Activated CD4-positive, alpha-beta memory T cell treated with anti-CD3 and anti-CD28 coated beads for 36 hours (primary cell): ENCODE measurements at regions not wholly inside any gene's neighbourhood (a gene's known extent, or its start where the extent isn't known, plus 50 kb on each side); places are given as distances from the start of the nearest gene placed in this dataset.
"Not testable (repeated sequence)": the region's sequence is repeated elsewhere in the genome, so short reads cannot be mapped to it uniquely, and the experiment has no call there.

ENCODE experiments used
- CTCF ChIA-PET: fragments of 350-600 bp; sonication (Branson Sonifier 250); formaldehyde crosslinking; loops from one replicate; lab custom pipeline; 2021; ENCODE audit warnings: antibody characterized with exemption, inconsistent platforms; lab: Charles Lee
- POLR2A ChIA-PET: fragments of 350-600 bp; sonication (Branson Sonifier 250); formaldehyde crosslinking; loops from one replicate; lab custom pipeline; 2021; ENCODE audit warnings: antibody characterized with exemption; lab: Charles Lee
- DNase-seq: peaks from one replicate; pipeline ENCODE4 v3.0.0-alpha.2; 2020
- H3K27ac Mint-ChIP-seq: one replicate; pipeline ENCODE4 v1.8.0; 2021; ENCODE audit warnings: mixed read lengths
- H3K27me3 Mint-ChIP-seq: one replicate; pipeline ENCODE4 v1.8.0; 2021; ENCODE audit warnings: mixed read lengths
- H3K36me3 Mint-ChIP-seq: one replicate; pipeline ENCODE4 v1.8.0; 2021; ENCODE audit warnings: mixed read lengths
- H3K4me1 Mint-ChIP-seq: one replicate; pipeline ENCODE4 v1.8.0; 2021; ENCODE audit warnings: low read depth, mixed read lengths
- H3K4me3 Mint-ChIP-seq: one replicate; pipeline ENCODE4 v1.8.0; 2021; ENCODE audit warnings: mild to moderate bottlenecking, mixed read lengths
- H3K9me3 Mint-ChIP-seq: one replicate; pipeline ENCODE4 v1.8.0; 2021; ENCODE audit warnings: mixed read lengths
- intact Hi-C: fragments of 100-400 bp; cut with micrococcal nuclease; formaldehyde crosslinking; loops from one replicate; pipeline ENCODE4 v1.15.1; 2023

DNA sequence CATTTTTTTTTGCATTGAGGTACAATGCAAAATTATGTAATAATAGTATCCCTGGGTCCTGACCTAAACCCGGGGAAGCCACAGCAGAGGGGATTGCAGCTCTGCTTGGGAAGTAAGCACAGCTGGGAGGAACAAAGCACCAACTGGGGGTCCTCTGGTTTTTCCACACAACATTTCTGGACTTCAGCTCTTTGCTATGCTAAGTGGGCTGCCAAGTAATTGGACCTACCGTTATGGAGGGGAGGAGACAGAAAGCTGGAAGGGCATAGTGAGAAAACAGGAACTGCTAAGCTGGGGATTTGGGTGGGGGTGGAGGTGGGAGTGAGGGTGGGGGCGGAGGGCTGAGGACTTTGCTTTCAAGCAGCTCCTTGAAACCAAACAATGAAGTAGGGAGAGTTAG is 183.3 kb downstream of the ZIC3 start:
- H3K4me3 Mint-ChIP-seq = no peak overlapping the region
- H3K4me1 Mint-ChIP-seq = no peaks in the 10 kb centered on the region
- DNase-seq = no peak
- ChIA-PET POLR2A (no interaction called here), CTCF (no interaction called here)
- no peaks in the 10 kb centered on the region for H3K36me3 Mint-ChIP-seq
- H3K9me3 Mint-ChIP-seq = no peaks in the 10 kb centered on the region
- no peak overlapping the region for H3K27ac Mint-ChIP-seq
- intact Hi-C loops = no loop called here
- H3K27me3 Mint-ChIP-seq = no peaks in the 10 kb centered on the region

DNA sequence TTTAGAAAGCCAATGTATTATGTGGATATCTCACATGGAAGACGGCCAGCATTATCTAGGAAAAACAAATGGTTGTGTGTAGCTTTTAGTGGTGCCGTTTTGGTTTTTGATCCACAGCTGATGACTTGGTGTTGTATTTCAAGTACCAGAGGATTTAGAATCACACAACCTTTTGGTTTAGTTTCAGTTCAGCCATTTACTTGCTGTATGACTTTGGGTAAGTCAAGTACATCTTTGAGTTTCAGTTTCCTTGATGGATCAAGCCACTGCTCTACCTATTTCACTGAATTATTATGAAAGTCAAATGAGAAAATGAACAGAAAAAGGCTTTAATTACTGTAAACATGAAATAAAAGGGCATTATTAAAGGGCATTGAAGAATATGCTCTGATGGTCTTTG is 205.6 kb downstream of the ZIC3 start:
- POLR2A ChIA-PET = no interaction called here

DNA sequence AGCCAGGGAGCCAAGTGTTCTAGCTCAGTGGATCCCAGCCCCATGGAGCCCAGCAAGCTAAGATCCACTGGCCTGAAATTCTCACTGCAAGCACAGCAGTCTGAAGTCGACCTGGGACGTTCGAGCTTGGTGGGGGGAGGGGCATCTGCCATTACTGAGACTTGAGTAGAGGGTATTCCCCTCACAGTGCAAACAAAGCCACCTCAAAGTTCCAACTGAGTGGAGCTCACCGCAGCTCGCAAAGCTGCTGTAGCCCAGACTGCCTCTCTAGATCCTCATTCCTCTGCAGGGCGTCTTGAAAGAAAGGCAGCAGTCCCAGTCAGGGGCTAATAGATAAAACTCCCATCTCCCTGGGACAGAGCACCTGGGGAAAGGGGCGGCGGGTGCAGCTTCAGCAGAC is 226.3 kb downstream of the ZIC3 start:
- Mint-ChIP-seq H3K4me3 (no peak overlapping the region), H3K27me3 (no peaks in the 10 kb centered on the region), H3K9me3 (no peaks in the 10 kb centered on the region), H3K36me3 (no peaks in the 10 kb centered on the region), H3K27ac (no peak overlapping the region), H3K4me1 (no peaks in the 10 kb centered on the region)
- DNase-seq = no peak
- POLR2A ChIA-PET = no interaction called here
- intact Hi-C loops = no loop called here
- CTCF ChIA-PET = no interaction called here

More for the DNA sequence above, 205.6 kb downstream of the ZIC3 start:
- no peaks in the 10 kb centered on the region for H3K9me3 Mint-ChIP-seq
- intact Hi-C loops = no loop called here
- CTCF ChIA-PET = no interaction called here
- DNase-seq = no peak
- H3K27me3 Mint-ChIP-seq = no peaks in the 10 kb centered on the region
- H3K4me1 Mint-ChIP-seq = no peaks in the 10 kb centered on the region
- H3K4me3 Mint-ChIP-seq = no peak overlapping the region
- H3K27ac Mint-ChIP-seq = no peak overlapping the region
- no peaks in the 10 kb centered on the region for H3K36me3 Mint-ChIP-seq

DNA sequence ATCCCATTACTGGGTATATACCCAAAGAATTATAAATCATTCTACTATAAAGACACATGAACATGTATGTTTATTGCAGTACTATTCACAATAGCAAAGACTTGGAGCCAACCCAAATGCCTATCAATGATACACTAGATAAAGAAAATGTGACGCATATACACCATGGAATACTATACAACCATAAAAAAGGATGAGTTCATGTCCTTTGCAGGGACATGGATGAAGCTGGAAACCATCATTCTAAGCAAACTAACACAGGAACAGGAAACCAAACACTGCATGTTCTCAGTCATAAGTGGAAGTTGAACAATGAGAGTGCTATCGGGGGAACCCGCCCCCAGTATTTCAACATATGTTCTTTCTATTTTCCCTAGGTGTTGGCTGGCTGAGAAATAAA is 232.0 kb downstream of the ZIC3 start:
- H3K4me3 Mint-ChIP-seq, H3K27me3 Mint-ChIP-seq, POLR2A ChIA-PET, H3K27ac Mint-ChIP-seq, CTCF ChIA-PET, intact Hi-C loops, DNase-seq, H3K9me3 Mint-ChIP-seq, H3K4me1 Mint-ChIP-seq, H3K36me3 Mint-ChIP-seq: not testable (repeated sequence)

DNA sequence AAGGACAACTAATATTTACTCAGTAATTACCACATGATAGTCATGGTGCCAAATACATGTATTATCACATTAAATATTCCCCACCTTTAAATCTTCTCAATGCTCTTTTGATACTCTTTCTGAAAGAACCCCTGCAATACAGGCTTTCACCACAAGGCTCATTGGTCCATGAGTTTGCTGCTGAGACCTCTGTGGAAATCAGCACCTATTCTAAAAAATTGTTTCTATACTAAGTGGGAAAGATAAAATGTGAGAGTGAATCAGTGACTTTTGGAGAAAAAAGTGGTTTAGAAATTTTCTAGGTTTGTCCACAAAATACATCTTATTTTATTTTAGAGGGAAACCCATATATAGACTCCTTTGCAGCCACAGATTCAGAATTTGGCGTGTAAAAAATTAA is 257.3 kb downstream of the ZIC3 start:
- Mint-ChIP-seq H3K9me3 (peaks cover 4% of the 10 kb centered on the region), H3K36me3 (no peaks in the 10 kb centered on the region), H3K4me3 (no peak overlapping the region), H3K4me1 (no peaks in the 10 kb centered on the region), H3K27ac (no peak overlapping the region), H3K27me3 (no peaks in the 10 kb centered on the region)
- DNase-seq = no peak
- intact Hi-C loops = no loop called here
- CTCF ChIA-PET = no interaction called here
- POLR2A ChIA-PET = no interaction called here

DNA sequence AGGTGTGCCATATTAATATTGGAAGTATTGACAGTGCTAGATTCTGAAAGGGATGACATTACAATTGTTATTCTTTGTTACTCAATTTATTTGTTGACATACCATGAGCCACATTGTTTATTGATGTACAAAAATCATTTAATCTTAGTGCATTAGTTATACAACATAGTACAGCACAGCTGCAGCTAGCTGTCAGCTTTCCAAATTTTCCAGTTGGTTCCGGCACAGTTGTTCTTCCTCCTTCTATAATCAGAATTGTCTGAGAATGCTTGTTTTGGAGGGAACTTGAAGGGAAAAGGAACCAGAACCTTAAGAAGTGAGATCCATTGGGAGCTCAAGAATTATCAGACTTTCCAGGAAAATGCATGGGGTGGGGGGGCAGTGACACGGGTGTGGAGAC is 281.4 kb downstream of the ZIC3 start:
- Mint-ChIP-seq H3K4me3 (no peak overlapping the region), H3K4me1 (no peaks in the 10 kb centered on the region), H3K9me3 (no peaks in the 10 kb centered on the region), H3K27me3 (no peaks in the 10 kb centered on the region), H3K27ac (no peak overlapping the region), H3K36me3 (no peaks in the 10 kb centered on the region)
- no peak for DNase-seq
- ChIA-PET POLR2A (no interaction called here), CTCF (no interaction called here)
- intact Hi-C loops = no loop called here

DNA sequence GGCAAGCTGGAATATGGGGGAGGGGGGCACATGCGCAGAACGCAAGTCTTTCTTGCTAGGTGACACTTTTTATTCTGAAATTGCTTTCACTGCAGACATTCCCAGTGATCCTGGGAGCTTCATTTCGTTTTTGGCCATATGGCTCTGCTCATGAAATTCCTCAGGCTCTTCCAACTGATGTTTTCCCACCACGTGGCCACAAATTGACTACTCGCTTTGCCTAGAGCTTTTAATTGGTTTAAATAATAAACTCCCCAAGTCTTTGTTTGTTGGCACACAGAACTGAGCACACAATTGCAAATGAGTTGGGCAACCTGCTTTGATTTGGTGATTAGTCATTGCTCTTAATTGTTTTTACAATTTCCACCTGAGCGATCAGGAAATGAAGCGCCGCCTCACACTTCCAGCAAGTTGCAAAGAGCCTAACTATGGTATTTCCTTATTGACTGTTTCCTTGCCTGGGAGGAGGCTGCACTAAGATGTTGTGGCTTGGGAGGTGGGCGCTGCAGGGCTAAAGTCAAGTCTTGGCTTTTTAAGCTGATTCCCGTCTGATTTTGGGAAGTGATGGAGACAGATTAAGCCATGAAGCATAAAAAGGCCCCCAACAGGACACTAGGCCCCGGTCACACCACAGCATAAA is 282.5 kb downstream of the ZIC3 start:
- no peaks in the 10 kb centered on the region for H3K36me3 Mint-ChIP-seq
- no peaks in the 10 kb centered on the region for H3K4me1 Mint-ChIP-seq
- H3K27me3 Mint-ChIP-seq = no peaks in the 10 kb centered on the region
- POLR2A ChIA-PET = no interaction called here
- CTCF ChIA-PET = no interaction called here
- H3K27ac Mint-ChIP-seq = no peak overlapping the region
- no peak overlapping the region for H3K4me3 Mint-ChIP-seq
- H3K9me3 Mint-ChIP-seq = no peaks in the 10 kb centered on the region
- intact Hi-C loops = no loop called here
- DNase-seq = no peak

DNA sequence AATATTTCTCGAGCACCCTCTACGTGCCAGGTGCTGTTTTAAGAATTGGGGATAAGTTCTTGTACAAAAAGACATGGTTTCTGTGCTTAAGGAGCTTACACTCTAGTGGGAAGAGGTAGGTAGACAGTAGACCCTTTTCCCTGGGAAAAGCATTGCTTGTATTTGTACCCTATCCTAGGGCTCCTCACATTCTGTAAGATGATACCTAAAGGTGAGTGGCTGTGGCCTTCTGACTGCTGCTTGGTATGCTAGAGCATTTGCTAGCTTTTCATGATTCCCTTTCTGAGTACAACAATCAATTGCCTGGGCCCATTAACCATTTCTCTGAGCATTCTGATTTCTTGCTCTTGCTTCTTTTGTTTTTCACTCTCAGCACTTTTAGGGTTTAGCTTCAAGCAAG is 286.6 kb downstream of the ZIC3 start:
- H3K36me3 Mint-ChIP-seq = no peaks in the 10 kb centered on the region
- intact Hi-C loops = no loop called here
- POLR2A ChIA-PET = no interaction called here
- no peaks in the 10 kb centered on the region for H3K9me3 Mint-ChIP-seq
- CTCF ChIA-PET = no interaction called here
- no peaks in the 10 kb centered on the region for H3K4me1 Mint-ChIP-seq
- no peak overlapping the region for H3K4me3 Mint-ChIP-seq
- DNase-seq = no peak
- H3K27me3 Mint-ChIP-seq = no peaks in the 10 kb centered on the region
- H3K27ac Mint-ChIP-seq = no peak overlapping the region

DNA sequence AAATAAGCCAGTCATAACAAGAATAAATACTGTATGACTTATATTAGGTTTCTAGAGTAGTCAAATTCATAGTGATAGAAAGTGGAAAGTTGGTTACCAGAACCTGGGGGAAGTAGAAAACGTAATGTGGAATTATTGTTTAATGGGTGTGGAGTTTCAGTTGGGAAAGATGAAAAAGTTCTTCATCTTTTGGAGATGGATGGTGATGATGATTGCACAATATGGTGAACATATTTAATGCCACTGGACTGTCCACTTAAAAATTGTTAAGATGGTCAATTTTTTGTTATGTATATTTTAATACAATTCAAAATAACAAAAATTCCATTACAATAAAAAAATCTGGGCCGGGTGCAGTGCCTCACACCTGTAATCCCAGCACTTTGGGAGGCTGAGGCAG is 289.6 kb downstream of the ZIC3 start:
- CTCF ChIA-PET = no interaction called here
- intact Hi-C loops = no loop called here
- no peaks in the 10 kb centered on the region for H3K27me3 Mint-ChIP-seq
- no peaks in the 10 kb centered on the region for H3K9me3 Mint-ChIP-seq
- H3K36me3 Mint-ChIP-seq = no peaks in the 10 kb centered on the region
- POLR2A ChIA-PET = no interaction called here
- no peak overlapping the region for H3K27ac Mint-ChIP-seq
- DNase-seq = no peak
- H3K4me1 Mint-ChIP-seq = no peaks in the 10 kb centered on the region
- H3K4me3 Mint-ChIP-seq = no peak overlapping the region

DNA sequence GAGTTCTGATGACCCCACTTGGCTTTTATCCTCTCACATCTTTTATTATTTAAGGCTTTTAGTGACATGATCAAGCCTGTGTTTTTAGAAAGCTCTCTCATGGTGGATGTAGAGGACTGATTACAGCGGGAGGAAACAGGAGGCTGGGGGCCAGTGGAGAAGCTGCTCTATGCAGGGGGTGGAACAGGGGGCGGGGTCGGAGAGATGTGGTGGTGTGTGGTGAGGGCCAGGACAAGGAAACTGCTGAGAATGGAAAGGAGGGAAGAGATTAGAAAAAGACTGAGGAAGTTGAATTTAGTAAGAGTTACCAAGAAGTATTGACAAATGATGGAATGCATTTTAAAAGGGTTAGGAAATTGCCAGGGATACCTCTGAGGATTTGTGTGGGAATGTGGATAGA is 292.2 kb downstream of the ZIC3 start:
- Mint-ChIP-seq H3K36me3 (no peaks in the 10 kb centered on the region), H3K4me1 (no peaks in the 10 kb centered on the region), H3K4me3 (no peak overlapping the region), H3K27me3 (no peaks in the 10 kb centered on the region), H3K9me3 (no peaks in the 10 kb centered on the region), H3K27ac (no peak overlapping the region)
- DNase-seq = no peak
- ChIA-PET CTCF (no interaction called here), POLR2A (no interaction called here)
- intact Hi-C loops = no loop called here

DNA sequence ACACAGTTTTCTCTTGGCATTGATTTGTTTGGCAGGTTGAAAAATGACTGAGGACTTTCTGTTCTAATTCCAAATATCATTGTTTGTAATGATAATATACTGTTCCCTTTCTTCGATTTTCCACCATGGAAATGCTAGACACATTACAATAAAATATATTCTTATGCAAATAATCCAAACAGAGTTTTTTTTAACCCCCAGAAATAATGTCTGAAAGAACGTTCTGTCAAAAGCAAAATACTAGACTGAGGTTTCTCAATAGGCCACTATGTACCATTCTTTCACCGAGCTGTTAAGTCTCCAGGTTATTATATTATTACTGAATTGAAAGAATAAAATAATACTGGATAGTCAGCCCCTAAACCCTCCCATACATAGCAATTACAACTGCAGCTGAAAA is 312.5 kb downstream of the ZIC3 start:
- intact Hi-C loops = no loop called here
- no peak overlapping the region for H3K4me3 Mint-ChIP-seq
- H3K4me1 Mint-ChIP-seq = no peaks in the 10 kb centered on the region
- no peak overlapping the region for H3K27ac Mint-ChIP-seq
- no peak for DNase-seq
- H3K36me3 Mint-ChIP-seq = no peaks in the 10 kb centered on the region
- POLR2A ChIA-PET = no interaction called here
- H3K9me3 Mint-ChIP-seq = no peaks in the 10 kb centered on the region
- H3K27me3 Mint-ChIP-seq = no peaks in the 10 kb centered on the region
- CTCF ChIA-PET = no interaction called here

DNA sequence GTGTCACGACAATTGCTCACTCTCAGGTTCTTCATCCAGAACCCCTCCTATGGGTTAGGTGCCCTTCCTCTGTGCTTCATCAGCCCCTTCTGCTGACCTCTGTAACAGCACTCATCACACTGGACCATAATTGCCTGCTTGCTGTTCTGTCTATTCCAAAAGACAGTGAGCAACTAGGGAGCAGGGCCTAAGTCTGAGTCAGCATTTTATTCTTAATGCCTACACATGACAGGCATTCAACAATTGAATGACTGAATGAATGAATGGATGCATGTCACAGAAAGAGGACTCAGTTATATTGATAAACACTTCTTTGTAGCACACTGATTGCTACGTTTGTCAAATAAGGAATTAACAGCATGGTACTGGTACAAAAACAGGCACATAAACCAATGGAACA is 317.0 kb downstream of the ZIC3 start:
- Mint-ChIP-seq H3K27ac (no peak overlapping the region), H3K9me3 (peaks cover 3% of the 10 kb centered on the region), H3K4me1 (no peaks in the 10 kb centered on the region), H3K27me3 (no peaks in the 10 kb centered on the region), H3K4me3 (no peak overlapping the region), H3K36me3 (no peaks in the 10 kb centered on the region)
- no peak for DNase-seq
- intact Hi-C loops = no loop called here
- ChIA-PET POLR2A (no interaction called here), CTCF (no interaction called here)

DNA sequence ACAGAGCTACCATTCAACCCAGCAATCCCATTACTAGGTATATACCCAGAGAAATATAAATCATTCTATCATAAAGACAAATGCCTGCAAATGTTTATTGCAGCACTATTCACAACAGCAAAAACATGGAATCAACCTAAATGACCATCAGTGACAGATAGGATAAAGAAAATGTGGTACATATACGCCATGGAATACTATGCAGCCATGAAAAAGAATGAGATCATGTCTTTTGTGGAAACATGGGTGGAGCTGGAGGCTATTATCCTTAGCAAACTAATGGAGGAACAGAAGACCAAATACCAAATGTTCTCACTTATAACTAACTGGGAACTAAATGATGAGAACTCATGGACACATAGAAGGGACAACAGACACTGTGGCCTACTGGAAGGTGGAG is 318.9 kb downstream of the ZIC3 start:
- H3K36me3 Mint-ChIP-seq, H3K4me1 Mint-ChIP-seq, CTCF ChIA-PET: not testable (repeated sequence)

More for the DNA sequence above, 318.9 kb downstream of the ZIC3 start:
- H3K27ac Mint-ChIP-seq, DNase-seq, H3K27me3 Mint-ChIP-seq, H3K9me3 Mint-ChIP-seq, intact Hi-C loops, H3K4me3 Mint-ChIP-seq, POLR2A ChIA-PET: not testable (repeated sequence)
